Type B pancreatic cell (in vitro differentiated cells): ENCODE measurements at regions not wholly inside any gene's neighbourhood (a gene's known extent, or its start where the extent isn't known, plus 50 kb on each side); places are given as distances from the start of the nearest gene placed in this dataset.

Experiments
- DNase-seq: peaks from one replicate; pipeline ENCODE4 v3.0.0; 2021; ENCODE audit warnings: mixed read lengths; ENCODE audit not compliant: unreplicated experiment; ENCODE audit errors: extremely low spot score
- H3K27ac Mint-ChIP-seq: 2 replicates; pipeline ENCODE4 v1.8.0; 2021; ENCODE audit warnings: mild to moderate bottlenecking, mixed read lengths
- H3K27me3 Mint-ChIP-seq: 2 replicates; pipeline ENCODE4 v1.8.0; 2021; ENCODE audit warnings: mixed read lengths
- H3K36me3 Mint-ChIP-seq: 2 replicates; pipeline ENCODE4 v1.8.0; 2021; ENCODE audit warnings: mixed read lengths
- H3K4me1 Mint-ChIP-seq: one replicate; pipeline ENCODE4 v1.8.0; 2021; ENCODE audit warnings: mixed read lengths; ENCODE audit not compliant: unreplicated experiment
- H3K4me3 Mint-ChIP-seq: 2 replicates; pipeline ENCODE4 v1.8.0; 2021; ENCODE audit warnings: mild to moderate bottlenecking, mixed read lengths
- H3K9me3 Mint-ChIP-seq: 2 replicates; pipeline ENCODE4 v1.8.0; 2021; ENCODE audit warnings: mixed read lengths
- TF ChIP-seq, protein P1 (sequence below): fragments of 200-600 bp; sonication (generic); conservative IDR thresholded peaks from 2 replicates; pipeline ENCODE4 v1.5.0; 2021; ENCODE audit warnings: antibody characterized with exemption, mild to moderate bottlenecking

DNA sequence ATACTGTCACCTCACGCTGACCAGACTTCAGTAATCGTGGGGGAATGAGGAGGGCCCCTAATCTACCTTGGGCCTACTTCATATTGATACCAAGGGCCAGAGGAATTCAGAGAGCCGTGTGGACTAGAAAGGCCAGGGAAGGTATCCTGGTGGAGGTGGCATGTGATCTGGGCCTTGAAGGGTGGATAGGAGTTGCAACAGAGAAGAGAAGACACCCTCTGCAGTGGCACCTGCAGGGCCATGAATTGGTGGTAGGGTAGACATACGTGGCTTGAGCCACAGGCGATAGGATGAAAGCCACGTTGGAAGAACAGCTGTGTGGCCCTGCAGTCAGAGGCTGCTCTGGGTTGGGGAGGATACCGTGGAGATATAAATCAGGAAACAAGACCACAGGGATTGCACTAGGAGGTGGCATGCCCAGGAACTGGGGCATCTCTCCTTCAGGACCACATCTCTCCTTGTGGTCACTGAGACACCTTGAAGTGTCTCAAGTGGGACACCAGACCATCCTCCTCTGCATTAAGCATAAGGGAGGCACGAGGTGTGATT is 141.4 kb downstream of the CYP26B1 start:
- no peak for DNase-seq
- no peaks in the 10 kb centered on the region for H3K9me3 Mint-ChIP-seq
- peaks cover 12% of the 10 kb centered on the region for H3K27me3 Mint-ChIP-seq
- TF ChIP-seq, protein P1, sequence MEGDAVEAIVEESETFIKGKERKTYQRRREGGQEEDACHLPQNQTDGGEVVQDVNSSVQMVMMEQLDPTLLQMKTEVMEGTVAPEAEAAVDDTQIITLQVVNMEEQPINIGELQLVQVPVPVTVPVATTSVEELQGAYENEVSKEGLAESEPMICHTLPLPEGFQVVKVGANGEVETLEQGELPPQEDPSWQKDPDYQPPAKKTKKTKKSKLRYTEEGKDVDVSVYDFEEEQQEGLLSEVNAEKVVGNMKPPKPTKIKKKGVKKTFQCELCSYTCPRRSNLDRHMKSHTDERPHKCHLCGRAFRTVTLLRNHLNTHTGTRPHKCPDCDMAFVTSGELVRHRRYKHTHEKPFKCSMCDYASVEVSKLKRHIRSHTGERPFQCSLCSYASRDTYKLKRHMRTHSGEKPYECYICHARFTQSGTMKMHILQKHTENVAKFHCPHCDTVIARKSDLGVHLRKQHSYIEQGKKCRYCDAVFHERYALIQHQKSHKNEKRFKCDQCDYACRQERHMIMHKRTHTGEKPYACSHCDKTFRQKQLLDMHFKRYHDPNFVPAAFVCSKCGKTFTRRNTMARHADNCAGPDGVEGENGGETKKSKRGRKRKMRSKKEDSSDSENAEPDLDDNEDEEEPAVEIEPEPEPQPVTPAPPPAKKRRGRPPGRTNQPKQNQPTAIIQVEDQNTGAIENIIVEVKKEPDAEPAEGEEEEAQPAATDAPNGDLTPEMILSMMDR, result no peak
- H3K36me3 Mint-ChIP-seq, result no peaks in the 10 kb centered on the region
- no peak overlapping the region for H3K4me3 Mint-ChIP-seq
- H3K4me1 Mint-ChIP-seq, result peaks cover 21% of the 10 kb centered on the region
- no peak overlapping the region for H3K27ac Mint-ChIP-seq

DNA sequence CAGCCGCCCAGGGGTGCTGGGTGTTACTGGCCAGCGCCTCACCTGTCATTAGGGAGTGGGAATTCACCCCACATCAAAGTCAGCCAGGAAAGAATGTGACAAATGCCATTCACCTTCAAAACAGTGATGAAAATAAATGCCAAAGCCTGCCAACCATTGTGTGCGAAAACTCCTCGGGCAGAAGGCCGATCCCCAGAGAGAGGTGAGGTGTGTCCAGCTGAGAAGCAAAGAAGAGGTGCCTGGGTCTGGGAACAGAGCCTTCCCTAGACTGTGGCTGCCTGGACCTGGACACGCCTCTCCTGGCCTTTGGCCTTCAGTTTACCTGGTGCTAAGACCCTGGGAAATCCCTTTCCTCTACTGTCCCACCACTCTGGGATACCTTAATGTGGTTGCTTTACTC is 142.7 kb downstream of the CYP26B1 start:
- DNase-seq, result no peak
- Mint-ChIP-seq H3K4me1 (peaks cover 29% of the 10 kb centered on the region), H3K27me3 (peaks cover 8% of the 10 kb centered on the region), H3K4me3 (no peak overlapping the region), H3K9me3 (no peaks in the 10 kb centered on the region), H3K36me3 (no peaks in the 10 kb centered on the region), H3K27ac (no peak overlapping the region)
- TF ChIP-seq, protein P1, result no peak

GRCh38 chr2:72004201-72004915 is 143.3 kb downstream of the CYP26B1 start:
- Mint-ChIP-seq H3K36me3 (no peaks in the 10 kb centered on the region), H3K27ac (no peak overlapping the region), H3K4me3 (no peak overlapping the region), H3K9me3 (no peaks in the 10 kb centered on the region), H3K4me1 (peaks cover 29% of the 10 kb centered on the region), H3K27me3 (peaks cover 2% of the 10 kb centered on the region)
- TF ChIP-seq, protein P1, result no peak
- DNase-seq, result no peak

DNA sequence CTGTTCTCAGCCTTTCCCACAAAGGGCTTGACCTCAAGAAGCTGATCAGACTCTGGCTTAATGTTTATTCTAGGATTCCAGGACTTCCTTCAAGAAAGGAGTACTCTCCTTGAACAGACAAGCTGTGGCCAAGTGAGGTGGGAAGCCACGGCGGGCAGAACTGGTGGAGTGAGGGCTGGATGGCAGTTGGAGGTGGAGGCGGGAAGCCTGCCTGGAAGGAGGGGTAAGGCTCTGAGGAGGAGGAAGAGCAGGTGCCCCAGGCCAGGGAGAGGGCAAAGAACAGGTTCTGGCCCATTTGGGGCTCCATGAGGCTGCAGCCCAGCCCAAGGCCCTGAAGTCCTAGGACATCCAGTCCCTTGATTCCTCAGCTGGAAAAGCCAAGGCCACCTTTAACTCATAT is 143.9 kb downstream of the CYP26B1 start:
- H3K27me3 Mint-ChIP-seq, result peaks cover 2% of the 10 kb centered on the region
- DNase-seq, result no peak
- H3K4me1 Mint-ChIP-seq, result peaks cover 29% of the 10 kb centered on the region
- H3K9me3 Mint-ChIP-seq, result no peaks in the 10 kb centered on the region
- no peak overlapping the region for H3K4me3 Mint-ChIP-seq
- TF ChIP-seq, protein P1, result no peak
- H3K27ac Mint-ChIP-seq, result no peak overlapping the region
- H3K36me3 Mint-ChIP-seq, result no peaks in the 10 kb centered on the region

GRCh38 chr2:72003124-72003523 is 144.5 kb downstream of the CYP26B1 start:
- Mint-ChIP-seq H3K27me3 (peaks cover 2% of the 10 kb centered on the region), H3K36me3 (no peaks in the 10 kb centered on the region), H3K4me3 (no peak overlapping the region), H3K27ac (no peak overlapping the region), H3K4me1 (peaks cover 29% of the 10 kb centered on the region), H3K9me3 (no peaks in the 10 kb centered on the region)
- no peak for DNase-seq
- TF ChIP-seq, protein P1, result no peak
